ENCODE measurements at regions not wholly inside any gene's neighbourhood (a gene's known extent, or its start where the extent isn't known, plus 50 kb on each side); places are given as distances from the start of the nearest gene placed in this dataset.
A peak's percentile ranks its signal among the peaks of the same experiment; 100 is the strongest.

DNA sequence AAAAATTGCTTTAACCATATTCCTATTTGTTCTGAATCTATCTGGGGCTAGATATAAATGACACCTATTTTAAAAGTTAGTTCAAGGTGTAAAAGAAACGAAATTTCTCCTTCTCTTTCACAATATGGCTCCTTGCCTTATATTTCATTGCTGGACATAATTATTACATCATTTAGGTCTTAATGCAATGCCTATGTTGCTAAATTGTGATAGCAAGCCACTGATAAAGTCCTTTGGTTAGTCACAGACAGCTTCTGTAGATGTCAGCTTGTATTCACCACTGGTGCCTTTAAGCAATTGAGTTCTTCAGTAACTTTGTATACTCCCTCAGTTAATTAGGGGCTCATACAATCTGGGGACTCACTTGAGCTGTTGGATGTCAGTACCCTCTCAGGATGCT lies 1236.6 kb downstream of the GATA3 start:
- Histone ChIP-seq H3K23ac (ENCODE audit: low read depth, low read length) (no peak overlapping the region), H2BK120ac (ENCODE audit: low read depth, low read length) (no peak overlapping the region), H2BK20ac (ENCODE audit: low read depth, low read length) (no peak overlapping the region), H3K4me3 (ENCODE audit: insufficient read depth, low read depth, low read length) (no peak overlapping the region), H2BK5ac (ENCODE audit: low read depth, low read length, poor library complexity, severe bottlenecking) (no peak overlapping the region), H2AK5ac (ENCODE audit: low read depth, low read length) (no peak overlapping the region), H4K5ac (ENCODE audit: low read depth, low read length) (no peak overlapping the region), H3K27me3 (ENCODE audit: control insufficient read depth, insufficient read depth, low read length) (no peaks in the 10 kb centered on the region), H3K9me1 (ENCODE audit: insufficient read depth, low read length) (no peaks in the 10 kb centered on the region), H3K27ac (ENCODE audit: insufficient read depth, low read length) (no peak overlapping the region), H3K9me3 (ENCODE audit: control insufficient read depth, insufficient read depth, low read length) (no peaks in the 10 kb centered on the region), H4K8ac (ENCODE audit: low read depth in 2 of 2, low read length in 2 of 2) (no peak overlapping the region), H2AFZ (replicated peaks; ENCODE audit: low read length, poor library complexity) (no peak overlapping the region), H4K20me1 (ENCODE audit: insufficient read depth, low read length) (no peaks in the 10 kb centered on the region), H3K4me1 (ENCODE audit: control insufficient read depth, insufficient read depth, low read length) (no peaks in the 10 kb centered on the region), H2AK9ac (replicated peaks; ENCODE audit: low read depth, low read length, poor library complexity) (no peak overlapping the region), H3K9ac (ENCODE audit: low read depth, low read length) (no peak overlapping the region), H3K79me1 (ENCODE audit: low read depth in 1 of 2, low read length in 2 of 2) (no peaks in the 10 kb centered on the region), H3K18ac (ENCODE audit: low read depth, low read length) (no peak overlapping the region), H4K91ac (ENCODE audit: insufficient read depth, low read depth, low read length) (no peak overlapping the region), H2BK15ac (ENCODE audit: low read depth, low read length) (no peak overlapping the region), H3K4me2 (ENCODE audit: low read depth, low read length) (no peak overlapping the region), H3K36me3 (ENCODE audit: control insufficient read depth, insufficient read depth, low read length) (no peaks in the 10 kb centered on the region), H3K4ac (ENCODE audit: low read depth, low read length) (no peak overlapping the region), H3K14ac (replicated peaks; ENCODE audit: low read depth, low read length) (no peak overlapping the region), H3K56ac (ENCODE audit: extremely low read depth, insufficient read depth, low read length) (no peak overlapping the region)
- POLR2A ChIA-PET (ENCODE audit: unreplicated experiment), result no interaction called here
- dilution Hi-C loops (cut with HindIII; ENCODE audit: low sequenced_read_pairs, unreplicated experiment), result no loop called here
- no CpG with 5 or more reads among the region's 1 CpG for WGBS, 2 experiments (ENCODE audit: extremely low coverage in 2 of 2, insufficient read length in 1 of 2)
- in situ Hi-C loops (cut with MboI; ENCODE audit: low sequenced_read_pairs), result no loop called here
- intact Hi-C loops (cut with micrococcal nuclease), result no loop called here
- no TSS peak for BruUV-seq (replicated peaks)
- ATAC-seq (ENCODE audit: low read depth) (no peak), DNase-seq (no peak)
- TF ChIP-seq CHD1 (IDR thresholded peaks at IDR 0.05; ENCODE audit: low read depth, low read length) (no peak), CEBPB (IDR thresholded peaks at IDR 0.05; ENCODE audit: low read depth, low read length) (0 out of 2 replicates have a peak, but pooled peaks have one; percentile 13)
- CTCF ChIA-PET, result interaction anchor here (1.0 kb wide), 1 partner anchor 11 kb away, joined by 3 read pairs; no protein-coding TSS in a partner anchor

Measured in IMR-90 (cell line).